ENCODE measurements at regions not wholly inside any gene's neighbourhood (a gene's known extent, or its start where the extent isn't known, plus 50 kb on each side); places are given as distances from the start of the nearest gene placed in this dataset.
"Not testable (repeated sequence)": the region's sequence is repeated elsewhere in the genome, so short reads cannot be mapped to it uniquely, and the experiment has no call there.

- not testable (repeated sequence) for DNase-seq (ENCODE audit: low spot score)
Measured at GRCh38 chr6:127406722-127407121, 52.5 kb downstream of the KIAA0408 start.

- no peak for DNase-seq (ENCODE audit: low spot score)
Measured at GRCh38 chr6:127406122-127406521, 53.1 kb downstream of the KIAA0408 start.

GRCh38 chr6:127404594-127405178, 54.5 kb downstream of the KIAA0408 start:
- peak; percentile 19 for DNase-seq (ENCODE audit: low spot score)

- no peak for DNase-seq (ENCODE audit: low spot score)
Measured at GRCh38 chr6:127404133-127404532, 55.1 kb downstream of the KIAA0408 start.

GRCh38 chr6:127403636-127404035, 55.6 kb downstream of the KIAA0408 start:
- DNase-seq (ENCODE audit: low spot score), result no peak

GRCh38 chr6:127402890-127403617, 56.1 kb downstream of the KIAA0408 start:
- DNase-seq (ENCODE audit: low spot score), result no peak

GRCh38 chr6:127397729-127398630, 54.6 kb upstream of the ECHDC1 start:
- no peak for DNase-seq (ENCODE audit: low spot score)

GRCh38 chr6:127397171-127397597, 53.8 kb upstream of the ECHDC1 start:
- DNase-seq (ENCODE audit: low spot score), result not testable (repeated sequence)

All from RKO (cell line).